Lung (tissue), 11 donors: ENCODE measurements at regions not wholly inside any gene's neighbourhood (a gene's known extent, or its start where the extent isn't known, plus 50 kb on each side); places are given as distances from the start of the nearest gene placed in this dataset.

Experiments
- ATAC-seq: fragments of 200-7000 bp; cut with Tn5 transposase; one replicate; pipeline ENCODE4 v1.9.1; 2020; ENCODE audit warnings: moderate number of reproducible peaks; ENCODE audit not compliant: insufficient read depth, low FRiP score
- DNase-seq, 3 donors: peaks; one replicate each; pipeline ENCODE4 v3.0.0-alpha.2; 2013 to 2017
- H3K27ac ChIP-seq, 2 donors: one replicate each; pipeline ENCODE4 v1.5.1; 2013; ENCODE audit warnings: mild to moderate bottlenecking in 2 of 2, moderate library complexity in 2 of 2, control low read depth in 1 of 2, inconsistent platforms in 1 of 2, low read depth in 1 of 2, low read length in 1 of 2
- H3K27me3 ChIP-seq, 3 donors: one replicate each; pipeline ENCODE4 v1.5.1; 2013; ENCODE audit warnings: low read length in 2 of 3; ENCODE audit not compliant: control insufficient read depth in 3 of 3, insufficient read depth in 3 of 3
- H3K36me3 ChIP-seq, 4 donors: one replicate each; pipeline ENCODE4 v1.5.1; 2013; ENCODE audit warnings: low read length in 4 of 4, mild to moderate bottlenecking in 1 of 4, moderate library complexity in 1 of 4; ENCODE audit not compliant: control insufficient read depth in 4 of 4, insufficient read depth in 4 of 4
- H3K4me1 ChIP-seq, 5 donors: one replicate each; pipeline ENCODE4 v1.5.1; 2013; ENCODE audit warnings: low read length in 5 of 5, mild to moderate bottlenecking in 2 of 5, moderate library complexity in 1 of 5; ENCODE audit not compliant: control insufficient read depth in 5 of 5, insufficient read depth in 5 of 5
- H3K4me3 ChIP-seq: one replicate; pipeline ENCODE4 v1.5.1; 2013; ENCODE audit warnings: mild to moderate bottlenecking, control low read depth, moderate library complexity
- H3K9ac ChIP-seq, 2 donors: one replicate each; pipeline ENCODE4 v1.5.1; 2013; ENCODE audit warnings: low read length in 2 of 2, control low read depth in 1 of 2; ENCODE audit not compliant: insufficient read depth in 1 of 2
- H3K9me3 ChIP-seq, 4 donors: one replicate each; pipeline ENCODE4 v1.5.1; 2013; ENCODE audit warnings: low read length in 3 of 4, mild to moderate bottlenecking in 1 of 4, moderate library complexity in 1 of 4; ENCODE audit not compliant: control insufficient read depth in 4 of 4, insufficient read depth in 3 of 4
- WGBS, 2 donors: extraction: QIAGEN DNeasy Blood & Tissue Kit; methylation state at CpG; one replicate each; pipeline ENCODE4 v1.1.7; 2013; 5-methylcytosine and 5-hydroxymethylcytosine counted together
- TF ChIP-seq, protein P1 (sequence below): IDR thresholded peaks from 2 replicates; pipeline ENCODE4 v1.5.1; 2012; ENCODE audit warnings: mild to moderate bottlenecking; ENCODE audit errors: control extremely low read depth, extremely low read depth
- donor health status: control.
- donor health status: control.
- donor health status: Bipolar disorder and iron deficiency.
- donor health status: healthy.
- donor health status: DM: yes; HTN: yes; CAD: no.

DNA sequence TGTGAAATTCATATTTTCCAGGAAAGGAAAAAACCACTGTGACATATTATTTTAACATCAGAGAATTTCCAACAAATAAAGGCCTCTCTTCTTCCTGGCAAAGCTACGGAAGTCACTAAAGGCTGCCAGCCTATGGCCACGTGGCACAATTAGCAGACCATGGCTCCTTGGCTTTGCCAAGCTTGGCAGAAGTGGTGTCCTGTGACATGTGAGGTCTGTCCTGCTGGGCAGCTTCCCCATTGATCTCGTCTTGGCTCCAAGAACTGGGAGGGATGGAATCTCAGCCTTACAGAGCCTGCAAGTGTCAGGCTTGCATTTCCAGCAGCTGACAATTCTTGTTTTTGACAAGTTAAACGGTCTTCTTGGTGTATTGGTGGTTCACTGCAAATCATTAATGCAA is 226.9 kb upstream of the THSD7B start:
- 53 to 68% methylated on average over 4 of the region's 4 CpGs for WGBS, 2 donors
- no peak for DNase-seq
- no peaks in the 10 kb centered on the region for H3K4me1 ChIP-seq
- no peak overlapping the region for H3K9ac ChIP-seq
- H3K9me3 ChIP-seq: peaks cover 0 to 2% (median 0%) of the 10 kb centered on the region in 4 donors
- no peaks in the 10 kb centered on the region for H3K27me3 ChIP-seq
- H3K36me3 ChIP-seq: no peaks in the 10 kb centered on the region
- H3K27ac ChIP-seq: no peak overlapping the region
- no peak overlapping the region for H3K4me3 ChIP-seq
- TF ChIP-seq, protein P1, sequence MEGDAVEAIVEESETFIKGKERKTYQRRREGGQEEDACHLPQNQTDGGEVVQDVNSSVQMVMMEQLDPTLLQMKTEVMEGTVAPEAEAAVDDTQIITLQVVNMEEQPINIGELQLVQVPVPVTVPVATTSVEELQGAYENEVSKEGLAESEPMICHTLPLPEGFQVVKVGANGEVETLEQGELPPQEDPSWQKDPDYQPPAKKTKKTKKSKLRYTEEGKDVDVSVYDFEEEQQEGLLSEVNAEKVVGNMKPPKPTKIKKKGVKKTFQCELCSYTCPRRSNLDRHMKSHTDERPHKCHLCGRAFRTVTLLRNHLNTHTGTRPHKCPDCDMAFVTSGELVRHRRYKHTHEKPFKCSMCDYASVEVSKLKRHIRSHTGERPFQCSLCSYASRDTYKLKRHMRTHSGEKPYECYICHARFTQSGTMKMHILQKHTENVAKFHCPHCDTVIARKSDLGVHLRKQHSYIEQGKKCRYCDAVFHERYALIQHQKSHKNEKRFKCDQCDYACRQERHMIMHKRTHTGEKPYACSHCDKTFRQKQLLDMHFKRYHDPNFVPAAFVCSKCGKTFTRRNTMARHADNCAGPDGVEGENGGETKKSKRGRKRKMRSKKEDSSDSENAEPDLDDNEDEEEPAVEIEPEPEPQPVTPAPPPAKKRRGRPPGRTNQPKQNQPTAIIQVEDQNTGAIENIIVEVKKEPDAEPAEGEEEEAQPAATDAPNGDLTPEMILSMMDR: no peak
- ATAC-seq: no peak

DNA sequence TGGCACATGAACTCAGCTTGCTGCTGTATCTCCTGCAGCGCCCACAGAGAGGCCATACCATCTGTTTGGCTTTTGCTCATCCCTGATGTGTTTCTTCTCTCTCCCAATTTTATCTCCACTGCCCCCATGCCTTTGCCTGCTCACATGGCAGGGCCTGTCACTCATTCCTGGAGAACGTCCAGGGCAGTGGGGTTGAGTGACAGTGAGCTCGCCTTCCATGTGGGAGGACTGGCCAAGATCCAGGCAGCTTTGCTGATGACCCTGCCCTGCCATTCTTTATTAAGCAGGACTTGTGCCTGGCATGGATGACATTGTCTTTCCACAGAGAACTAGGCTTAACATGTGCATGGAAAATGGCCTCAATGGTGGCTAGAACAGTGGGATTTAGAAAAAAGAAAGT is 230.5 kb upstream of the THSD7B start:
- no peaks in the 10 kb centered on the region for H3K27me3 ChIP-seq
- no peak overlapping the region for H3K9ac ChIP-seq
- H3K4me3 ChIP-seq: no peak overlapping the region
- no peaks in the 10 kb centered on the region for H3K36me3 ChIP-seq
- no peak for ATAC-seq
- DNase-seq: no peak
- no peak overlapping the region for H3K27ac ChIP-seq
- WGBS, 2 donors: 55 to 63% methylated on average over 3 of the region's 3 CpGs
- H3K9me3 ChIP-seq: peaks cover 0 to 2% (median 0%) of the 10 kb centered on the region in 4 donors
- no peaks in the 10 kb centered on the region for H3K4me1 ChIP-seq
- TF ChIP-seq, protein P1: no peak

DNA sequence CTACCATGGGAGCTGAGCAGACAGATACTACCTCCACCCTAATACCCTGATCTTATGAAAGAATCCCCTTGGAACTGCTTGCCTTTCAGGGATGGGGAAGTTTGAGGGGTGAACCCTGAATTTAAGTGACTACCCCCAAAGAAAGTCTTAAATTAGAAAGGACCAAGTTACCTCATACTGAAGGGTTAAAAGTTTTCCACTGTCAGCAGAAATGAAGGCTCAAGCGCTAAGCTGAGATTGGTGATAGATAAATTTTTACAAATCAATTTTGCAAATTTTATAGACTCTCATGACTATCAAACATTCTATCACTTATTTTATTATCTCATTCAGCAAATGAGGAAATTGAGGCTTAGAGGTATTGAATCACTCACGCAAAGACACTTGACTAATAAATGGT is 233.2 kb upstream of the THSD7B start:
- no peak for ATAC-seq

More for the DNA sequence above, 233.2 kb upstream of the THSD7B start:
- Histone ChIP-seq H3K27ac (no peak overlapping the region), H3K9me3 (peaks cover 0 to 2% (median 0%) of the 10 kb centered on the region in 4 donors), H3K36me3 (no peaks in the 10 kb centered on the region), H3K27me3 (no peaks in the 10 kb centered on the region), H3K4me3 (no peak overlapping the region), H3K9ac (no peak overlapping the region), H3K4me1 (no peaks in the 10 kb centered on the region)
- WGBS, 2 donors: 93 to 95% methylated on average over 2 of the region's 2 CpGs
- DNase-seq: no peak
- TF ChIP-seq, protein P1: no peak
